ENCODE measurements at regions not wholly inside any gene's neighbourhood (a gene's known extent, or its start where the extent isn't known, plus 50 kb on each side); places are given as distances from the start of the nearest gene placed in this dataset.
"Not testable (repeated sequence)": the region's sequence is repeated elsewhere in the genome, so short reads cannot be mapped to it uniquely, and the experiment has no call there.

DNA sequence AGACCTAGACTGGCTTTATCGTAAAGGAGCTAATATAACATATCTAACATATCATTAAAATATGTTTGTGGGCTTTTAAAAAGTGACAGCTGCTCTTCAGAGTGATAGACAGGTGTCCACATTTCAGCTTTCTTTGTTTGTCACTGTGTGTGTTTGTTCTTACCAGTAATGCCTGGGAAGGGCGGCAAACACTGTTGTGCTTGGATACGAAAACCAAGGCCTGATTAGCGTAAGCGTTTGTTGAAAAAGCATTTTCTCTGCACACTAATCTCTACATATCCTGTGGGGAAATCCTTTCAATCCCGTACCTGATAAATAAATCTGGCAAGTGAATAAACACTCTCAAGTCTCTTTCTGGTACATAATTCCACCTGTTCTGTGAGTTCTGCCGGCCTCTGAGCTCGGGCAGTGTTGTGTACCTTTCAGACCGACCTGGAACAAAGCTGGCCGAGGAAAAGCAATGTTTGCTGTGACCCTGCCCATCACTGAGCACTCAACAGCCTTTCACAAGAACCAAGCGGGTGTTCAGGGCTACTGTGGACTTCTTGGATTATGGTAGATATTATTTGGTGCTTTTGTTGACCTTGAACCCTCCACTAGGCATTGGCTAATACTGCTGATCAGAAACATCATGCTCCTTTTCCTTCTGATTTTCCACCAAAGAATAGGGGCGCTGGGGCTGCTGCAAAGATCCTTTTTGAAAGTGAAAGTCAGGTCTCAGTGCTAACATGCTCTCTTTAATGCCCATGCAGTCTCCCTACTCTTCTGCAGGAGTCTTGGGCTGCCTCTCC, 100.4 kb downstream of the CD83 start:
- no peak for DNase-seq (ENCODE audit: low spot score)

DNA sequence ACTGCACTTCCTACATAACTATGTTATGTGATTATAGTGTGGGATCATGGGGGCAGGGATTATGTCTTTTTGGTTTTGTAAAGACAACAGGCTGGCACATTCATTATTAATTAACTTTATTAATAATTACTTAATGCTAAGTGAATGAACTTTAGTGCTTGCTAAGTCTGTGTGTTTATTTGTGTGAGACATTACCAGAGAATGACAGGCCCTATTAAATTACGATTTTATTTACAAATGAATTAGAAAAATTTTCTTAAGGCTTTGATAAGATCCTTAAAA, 100.9 kb downstream of the CD83 start:
- no peak for DNase-seq (ENCODE audit: low spot score)

DNA sequence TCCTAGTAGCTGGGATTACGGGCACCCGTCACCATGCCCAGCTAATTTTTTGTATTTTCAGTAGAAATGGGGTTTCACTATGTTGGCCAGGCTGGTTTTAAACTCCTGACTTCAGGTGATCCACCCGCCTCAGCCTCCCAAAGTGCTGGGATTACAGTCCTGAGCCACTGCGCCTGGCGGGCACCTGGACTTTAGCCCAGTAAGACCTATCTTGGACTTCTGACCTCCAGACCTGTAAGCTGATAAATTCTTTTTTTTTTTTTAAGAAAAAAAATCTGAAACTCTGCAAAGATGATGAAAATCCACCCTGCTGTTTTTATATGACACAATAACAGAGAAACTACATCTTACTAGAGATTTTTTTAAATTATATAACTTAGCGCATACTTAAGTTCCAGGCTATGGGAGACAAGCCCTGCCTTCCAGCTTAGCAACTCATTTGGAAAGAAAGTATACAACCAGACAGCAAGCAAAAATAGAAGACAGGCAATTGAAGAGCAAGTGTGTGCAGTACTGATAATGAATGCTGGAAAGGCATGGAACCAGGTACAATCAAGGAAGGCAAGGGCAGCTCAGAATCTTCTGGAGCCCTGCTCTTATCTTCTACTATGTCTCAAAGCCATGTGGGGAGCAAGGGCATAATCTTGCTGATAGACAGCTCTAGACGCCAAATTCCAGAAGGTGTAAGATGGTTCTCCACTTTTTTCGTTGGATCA, 104.2 kb downstream of the CD83 start:
- DNase-seq (ENCODE audit: low spot score) = no peak

DNA sequence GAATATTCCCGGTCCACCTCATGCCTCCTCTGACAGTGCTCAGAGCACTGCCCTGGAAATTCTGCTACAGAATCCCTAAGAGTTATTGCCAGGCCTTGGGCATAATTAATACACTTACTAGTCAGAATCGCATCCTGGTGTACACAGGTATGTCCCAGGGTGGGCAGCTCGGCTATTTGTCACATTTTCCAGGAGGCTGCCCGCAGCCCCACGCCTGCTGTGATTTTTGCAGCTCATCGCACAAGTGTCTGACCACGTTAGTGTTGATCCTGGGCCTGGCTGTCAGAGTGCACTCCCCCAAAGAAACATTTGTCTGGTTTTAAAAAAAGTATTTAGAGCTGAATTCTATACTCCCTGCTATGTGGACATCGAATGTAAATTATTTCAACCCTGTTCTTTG, 105.4 kb downstream of the CD83 start:
- no peak for DNase-seq (ENCODE audit: low spot score)

DNA sequence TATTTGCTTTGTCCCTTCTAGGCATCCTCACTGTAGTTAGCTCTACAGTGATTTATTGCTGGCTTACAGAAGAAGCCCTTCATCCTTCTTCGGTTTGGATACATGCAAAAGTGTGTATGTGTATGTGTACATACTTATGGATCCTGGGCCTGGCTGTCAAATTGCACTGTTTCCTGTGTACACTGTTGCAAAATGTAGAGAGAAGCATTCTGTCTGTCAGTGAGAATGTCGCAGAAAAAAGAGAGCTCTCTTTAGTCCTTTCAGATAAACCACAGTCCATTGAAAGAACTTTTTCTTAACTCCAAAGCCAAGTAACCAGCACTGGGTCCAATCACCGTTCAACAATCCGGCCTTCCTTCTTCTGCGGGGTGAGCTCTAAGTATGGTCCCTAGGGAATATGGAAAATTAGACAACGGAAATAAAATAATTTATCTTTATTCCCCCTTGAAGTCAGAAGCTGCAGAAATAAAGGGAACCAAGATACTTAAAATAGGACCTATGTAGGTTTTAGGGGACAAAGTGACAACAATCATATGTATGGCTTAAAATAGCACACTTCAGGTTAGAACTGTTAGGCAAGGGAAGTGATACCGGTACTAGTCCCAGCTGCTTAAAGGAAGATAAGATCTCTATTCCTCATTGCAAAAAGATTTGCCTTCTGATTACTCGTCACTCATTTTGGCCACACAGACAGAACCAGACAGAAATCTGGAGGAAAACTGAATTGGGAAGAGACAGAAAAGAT, 107.0 kb downstream of the CD83 start:
- no peak for DNase-seq (ENCODE audit: low spot score)

DNA sequence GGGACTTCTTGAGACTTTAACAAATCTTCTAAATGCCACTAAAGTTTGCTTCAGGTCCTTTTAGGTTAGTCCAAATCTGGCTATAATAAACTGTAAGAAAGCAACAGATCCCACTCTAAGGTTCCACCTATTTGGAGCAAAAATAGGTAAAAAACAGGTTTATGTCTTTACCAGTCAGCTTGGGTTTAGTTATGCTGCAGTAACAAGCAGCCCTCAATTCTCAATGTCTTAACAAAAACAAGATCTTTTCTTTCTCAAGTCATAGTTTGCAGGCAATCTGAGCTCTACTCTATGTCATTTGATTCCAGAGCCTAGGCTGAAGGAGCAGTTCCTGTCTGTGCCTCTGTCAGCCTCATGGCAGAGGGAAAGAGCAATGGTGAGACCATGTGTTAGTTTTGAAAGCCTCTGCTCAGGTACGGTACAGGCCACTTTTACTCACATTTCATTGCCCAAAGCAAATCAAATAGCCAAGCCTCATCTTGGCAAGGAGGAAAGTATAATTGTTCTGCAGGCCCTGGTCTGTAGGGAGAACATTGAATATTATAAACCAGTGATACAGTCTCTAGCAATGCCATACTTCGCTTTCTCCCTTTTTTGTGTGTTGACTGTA, 108.6 kb downstream of the CD83 start:
- DNase-seq (ENCODE audit: low spot score) = no peak

DNA sequence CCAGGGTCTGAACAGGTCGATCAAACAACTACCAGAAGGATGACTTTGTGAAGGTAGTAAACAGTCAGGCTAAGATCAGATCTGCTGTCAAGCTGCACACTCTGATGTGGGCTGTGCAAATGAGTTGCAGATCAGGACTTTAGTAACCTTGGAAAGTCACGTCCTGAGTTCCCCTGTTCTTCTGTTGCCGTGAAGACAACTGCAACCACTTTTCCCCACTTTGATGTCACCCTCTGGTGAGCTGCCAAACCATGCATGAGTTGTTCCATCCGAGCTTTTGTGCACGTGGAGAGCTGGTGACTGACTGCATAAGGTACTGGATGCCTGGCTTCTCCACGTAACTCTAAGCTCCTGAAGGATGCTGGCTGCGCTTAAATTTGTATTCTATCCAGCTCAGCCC, 111.0 kb downstream of the CD83 start:
- DNase-seq (ENCODE audit: low spot score) = peak; percentile 25

DNA sequence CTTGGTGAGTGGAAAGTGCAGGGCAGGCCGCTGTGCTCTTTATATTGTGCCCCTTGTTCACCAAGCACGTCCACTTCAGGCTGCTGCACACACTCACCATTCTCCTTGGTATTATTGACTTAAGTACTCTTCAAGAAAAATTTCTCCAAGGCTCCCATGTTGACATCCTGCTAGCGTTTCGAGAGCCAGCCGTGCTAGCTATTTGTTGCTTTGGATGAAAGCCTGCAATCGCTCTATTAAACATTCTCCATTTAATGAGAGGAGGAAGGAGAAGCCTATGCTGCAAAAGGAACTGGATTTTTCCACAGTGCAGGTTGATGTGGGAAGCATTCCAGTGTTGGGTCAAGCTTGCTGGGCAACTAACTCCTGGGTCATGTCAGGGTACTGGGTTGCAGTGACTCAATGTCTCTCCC, 113.5 kb downstream of the CD83 start:
- no peak for DNase-seq (ENCODE audit: low spot score)

DNA sequence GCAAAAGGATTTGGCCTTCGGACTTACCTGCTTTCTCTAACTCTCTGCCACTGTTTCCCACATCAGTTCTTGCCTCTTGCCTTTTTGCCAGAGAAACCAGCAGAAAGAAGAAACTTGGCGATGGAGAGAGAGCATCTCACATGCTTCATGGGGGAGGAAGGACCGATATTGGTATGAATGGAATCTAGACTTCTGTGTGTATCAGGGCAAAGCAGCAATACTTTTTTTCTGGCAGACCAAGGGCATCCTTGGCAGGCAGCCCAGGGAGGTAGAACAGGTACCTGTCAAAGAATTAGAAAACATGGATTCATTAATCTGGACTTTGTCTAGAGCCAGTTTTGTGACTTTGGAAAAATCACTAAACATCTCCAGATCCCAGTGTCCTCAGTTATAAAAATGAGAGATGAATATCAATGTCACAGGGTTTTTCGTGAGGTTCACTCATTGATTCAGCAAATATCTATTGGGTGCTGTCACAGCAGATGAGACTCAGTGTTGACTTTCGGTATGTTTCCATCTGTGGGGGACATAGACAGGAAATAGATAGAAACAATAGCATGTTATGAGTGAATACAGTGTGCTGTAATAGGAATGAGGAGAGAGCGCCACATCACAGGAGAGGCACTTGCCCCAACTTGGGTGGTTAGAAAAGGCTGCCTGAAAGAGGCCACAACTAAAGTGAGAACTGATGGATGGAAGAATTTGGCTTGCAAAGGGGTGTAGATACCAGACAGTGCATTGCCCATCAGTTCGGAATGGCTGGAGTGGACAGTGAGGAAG, 114.1 kb downstream of the CD83 start:
- DNase-seq (ENCODE audit: low spot score) = no peak

DNA sequence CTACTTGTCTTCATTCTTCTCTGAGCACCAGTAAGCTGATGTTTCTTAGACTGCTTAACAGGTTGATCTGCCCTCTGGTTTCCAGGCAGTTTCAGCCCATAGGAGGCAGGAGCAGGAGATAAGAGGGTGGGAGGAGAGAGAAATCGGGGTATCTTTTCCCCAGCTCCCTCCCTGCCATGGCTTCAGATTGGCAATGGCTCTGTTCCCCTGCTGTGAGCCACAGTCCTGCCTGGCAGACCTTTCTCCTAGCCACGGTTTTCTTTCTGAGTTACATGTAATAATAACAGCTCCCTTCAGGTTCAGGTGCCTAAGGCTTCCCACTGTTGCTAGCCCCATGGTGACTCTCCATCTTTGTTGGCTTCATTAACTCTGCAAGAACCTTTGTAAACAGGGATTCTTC, 115.3 kb downstream of the CD83 start:
- no peak for DNase-seq (ENCODE audit: low spot score)

DNA sequence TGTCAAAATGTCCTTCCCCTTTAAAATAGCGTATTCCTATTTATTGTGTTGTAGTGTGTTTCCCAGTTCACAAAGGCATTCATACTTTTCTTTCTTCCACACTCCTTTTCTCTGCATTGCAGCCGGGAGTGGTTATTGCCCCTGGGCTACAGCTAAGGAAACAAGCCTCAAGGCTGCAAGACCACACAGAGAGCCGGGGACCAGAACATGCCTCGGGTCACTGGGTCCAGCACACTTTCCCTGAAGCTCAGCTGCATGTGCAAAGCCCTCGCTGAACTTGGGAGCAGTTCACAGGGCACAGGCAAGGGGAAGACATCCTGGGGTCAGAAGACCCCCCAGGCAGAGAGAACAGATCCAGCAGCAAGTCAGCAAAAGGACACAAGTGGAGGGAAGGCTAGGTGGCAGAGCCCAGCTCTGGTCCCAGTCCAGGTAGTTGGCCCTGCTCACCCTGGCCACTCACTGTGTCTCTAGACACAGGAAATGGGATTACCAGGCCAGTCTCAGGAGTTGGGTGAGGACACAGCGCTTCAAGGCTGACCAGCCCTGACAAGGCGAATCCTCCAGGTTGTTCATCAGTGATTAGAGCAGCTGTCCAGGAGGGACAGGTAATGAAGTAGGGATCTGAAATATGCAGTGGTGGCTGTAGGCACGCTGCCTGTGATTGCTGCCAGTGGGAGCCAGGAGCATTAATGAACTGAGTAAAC, 118.2 kb downstream of the CD83 start:
- no peak for DNase-seq (ENCODE audit: low spot score)

DNA sequence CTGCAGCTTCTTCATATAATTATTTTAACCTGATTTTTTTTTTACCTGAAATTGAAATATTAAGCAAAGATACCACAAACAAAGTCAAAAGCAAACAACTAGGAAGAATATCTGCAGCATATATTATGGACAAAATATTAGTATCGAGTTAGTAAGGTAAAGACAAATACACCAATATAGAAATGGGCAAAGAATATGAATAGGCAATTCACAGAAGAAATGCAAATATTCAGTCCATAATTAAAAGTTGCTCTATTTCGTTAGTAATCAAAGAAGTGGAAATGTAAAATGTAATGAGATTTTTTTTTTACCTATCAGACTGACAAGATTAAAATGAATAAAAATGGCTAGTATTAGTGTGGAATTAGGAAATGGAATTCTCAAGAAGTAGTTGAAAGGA, 121.5 kb downstream of the CD83 start:
- DNase-seq (ENCODE audit: low spot score) = no peak

DNA sequence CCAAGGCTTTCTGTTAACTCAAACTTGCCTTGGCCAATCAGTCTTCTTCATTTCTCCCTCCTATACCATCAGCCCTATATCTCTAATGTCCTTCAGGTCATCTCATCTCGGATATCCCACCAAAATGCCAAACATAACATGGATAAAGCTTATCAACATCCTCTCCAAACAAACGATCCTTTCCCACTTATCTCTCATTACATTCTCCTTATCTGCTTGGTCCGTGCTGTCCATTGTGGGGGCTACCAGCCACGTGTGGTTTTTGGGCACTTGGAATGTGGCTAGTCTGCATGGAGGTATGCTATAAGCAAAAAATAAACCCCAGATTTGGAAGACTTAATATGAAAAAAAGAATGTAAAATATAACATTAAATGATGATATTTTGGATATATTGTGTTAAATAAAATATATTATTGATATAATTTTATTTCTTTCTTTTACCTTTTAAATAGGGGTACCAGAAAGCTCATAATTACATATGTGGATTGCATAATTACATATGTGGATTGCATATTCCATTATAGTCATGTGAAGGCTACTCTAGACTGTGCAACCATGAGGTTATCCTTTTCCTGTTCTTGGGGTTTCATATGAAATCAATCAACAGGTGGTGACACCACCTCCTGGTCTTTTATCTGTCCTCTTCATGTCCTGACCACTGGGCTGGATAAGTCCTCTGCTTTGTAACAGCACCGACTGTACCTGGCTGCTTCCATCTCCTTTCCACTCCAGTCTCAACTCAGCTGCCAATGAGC, 123.0 kb downstream of the CD83 start:
- DNase-seq (ENCODE audit: low spot score) = no peak

DNA sequence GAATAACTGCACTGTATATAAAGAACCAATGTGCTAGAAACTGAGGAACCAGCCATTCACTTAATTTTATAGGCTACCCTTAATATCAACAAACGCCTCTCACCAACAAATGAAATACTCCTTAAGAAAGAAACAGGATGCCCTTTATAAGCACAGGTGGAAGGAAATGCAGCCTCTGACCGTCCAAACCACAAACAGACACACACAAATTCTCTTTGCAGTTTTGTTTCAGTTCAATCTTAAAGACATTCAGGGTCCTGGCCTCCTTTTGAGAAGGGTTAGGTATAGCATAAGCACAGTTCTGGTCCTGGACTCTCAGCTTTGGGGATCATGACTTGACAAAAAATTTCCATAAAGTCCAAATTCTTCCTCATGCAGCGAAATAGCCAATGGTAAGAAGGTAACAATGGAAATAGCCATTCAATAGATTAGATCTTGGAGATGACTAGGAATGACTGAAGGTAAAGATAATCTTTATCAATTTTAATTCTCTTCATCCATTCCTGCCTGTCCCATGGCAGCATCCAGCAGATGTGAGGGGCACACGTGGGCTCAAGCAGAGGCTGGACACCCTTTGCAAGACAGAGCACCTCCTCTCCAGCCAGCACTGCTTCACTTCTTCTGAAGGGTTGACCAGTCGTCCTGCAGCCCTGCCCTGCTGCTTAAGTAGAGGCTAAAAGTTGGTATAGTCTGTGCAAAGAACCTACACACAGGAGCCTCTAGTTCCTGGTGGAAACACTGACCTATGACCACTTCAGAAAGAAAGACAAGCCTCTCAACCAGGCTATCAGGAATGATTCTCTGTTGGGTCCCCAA, 123.9 kb downstream of the CD83 start:
- no peak for DNase-seq (ENCODE audit: low spot score)

DNA sequence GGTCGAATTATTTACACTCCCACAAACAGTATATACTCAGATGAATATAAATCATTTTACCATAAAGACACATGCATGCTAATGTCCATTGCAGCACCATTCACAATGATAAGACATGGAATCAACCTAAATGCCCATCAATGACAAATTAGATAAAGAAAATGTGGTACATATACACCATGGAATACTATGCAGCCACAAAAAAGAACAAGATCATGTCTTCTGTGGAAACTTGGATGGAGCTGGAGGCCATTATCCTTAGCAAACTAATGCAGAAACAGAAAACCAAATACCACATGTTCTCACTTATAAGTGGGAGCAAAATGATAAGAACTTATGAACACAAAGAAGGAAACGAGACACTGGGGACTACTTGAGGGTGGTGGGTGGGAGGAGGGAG, 125.3 kb downstream of the CD83 start:
- not testable (repeated sequence) for DNase-seq (ENCODE audit: low spot score)

DNA sequence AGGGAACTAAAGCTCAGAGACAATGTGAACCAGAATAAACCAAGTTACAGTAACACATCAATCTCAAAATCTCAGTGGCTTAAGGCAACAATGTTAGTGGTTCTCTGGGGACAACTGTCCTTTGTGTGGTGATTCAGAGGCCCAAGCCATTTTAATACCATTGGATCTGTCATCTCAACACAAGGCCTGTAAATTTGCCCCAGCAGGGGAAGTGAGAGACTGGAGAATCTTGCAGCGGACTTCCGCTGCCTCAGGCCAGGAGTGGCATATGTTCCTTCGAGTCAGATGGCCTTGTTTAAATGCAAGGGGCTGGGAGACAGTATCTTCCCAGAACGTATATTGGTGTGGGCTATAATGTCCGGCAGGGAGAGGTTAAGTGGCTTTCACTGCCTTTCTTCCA, 126.0 kb downstream of the CD83 start:
- no peak for DNase-seq (ENCODE audit: low spot score)

DNA sequence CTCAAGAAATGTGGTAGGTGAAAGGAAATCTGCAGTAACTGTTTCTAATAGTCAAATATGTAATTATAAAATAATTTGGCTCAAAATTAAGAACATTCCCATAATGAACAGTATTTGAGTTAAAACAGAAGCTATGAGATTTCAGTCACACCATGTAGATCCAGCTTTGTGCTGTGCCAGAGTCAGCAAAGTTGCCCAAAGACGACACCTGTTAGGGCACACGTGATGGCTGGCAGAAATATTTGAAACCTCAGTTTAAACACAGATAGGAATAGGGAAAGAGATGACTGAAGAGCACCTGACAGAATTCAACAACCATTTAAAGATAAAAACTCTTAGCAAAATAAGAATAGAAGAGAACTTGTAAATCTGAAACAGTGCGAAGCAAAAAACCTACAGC, 129.3 kb downstream of the CD83 start:
- no peak for DNase-seq (ENCODE audit: low spot score)

DNA sequence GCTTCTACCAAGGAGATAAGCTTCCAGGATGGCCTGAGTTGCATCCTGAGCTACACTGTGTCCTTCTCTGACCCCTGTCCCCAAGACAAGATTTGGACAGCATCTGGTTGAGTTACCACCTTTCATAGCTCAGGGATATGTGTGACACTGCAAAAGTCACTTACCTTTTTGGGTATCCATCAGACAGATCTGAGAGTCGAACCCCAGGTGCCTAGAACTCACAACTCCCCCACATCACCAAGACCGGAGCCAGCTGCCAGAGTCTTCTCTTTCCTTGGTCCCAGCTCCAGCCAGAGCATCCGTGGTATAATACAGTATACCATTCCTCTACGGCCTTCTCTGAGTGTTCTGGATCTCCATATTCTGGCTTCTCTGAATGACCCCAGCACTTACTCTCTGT, 133.0 kb downstream of the CD83 start:
- no peak for DNase-seq (ENCODE audit: low spot score)

DNA sequence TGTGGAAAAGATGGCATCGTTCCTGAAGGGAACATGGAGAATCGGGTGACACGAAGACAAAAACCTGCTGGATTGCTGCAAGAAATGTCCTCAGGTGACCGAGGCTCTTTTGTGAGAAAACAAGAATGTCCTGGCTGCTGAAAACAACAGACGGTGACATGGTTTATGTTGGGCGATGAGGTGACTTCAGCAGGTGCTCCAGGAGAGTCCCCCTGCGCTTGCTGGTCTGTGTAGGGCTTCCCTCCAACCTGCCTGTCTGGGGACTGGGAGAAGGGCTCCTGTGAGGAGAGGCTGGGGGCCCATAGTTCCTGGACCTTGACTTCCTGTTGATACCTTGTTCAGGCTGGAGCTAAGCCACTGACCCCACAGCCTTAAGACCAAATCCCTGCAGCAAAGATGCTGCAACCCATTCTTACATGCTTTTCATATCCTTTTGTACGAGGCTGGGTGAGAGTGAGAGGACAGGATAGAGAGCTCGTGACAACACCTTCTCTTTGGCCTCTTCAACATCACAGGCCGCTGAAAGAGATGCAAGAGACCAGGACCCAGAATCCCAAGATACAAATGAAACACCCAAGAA, 134.8 kb downstream of the CD83 start:
- no peak for DNase-seq (ENCODE audit: low spot score)

Data from AG08396 (cell line).